ENCODE measurements at regions not wholly inside any gene's neighbourhood (a gene's known extent, or its start where the extent isn't known, plus 50 kb on each side); places are given as distances from the start of the nearest gene placed in this dataset.

DNA sequence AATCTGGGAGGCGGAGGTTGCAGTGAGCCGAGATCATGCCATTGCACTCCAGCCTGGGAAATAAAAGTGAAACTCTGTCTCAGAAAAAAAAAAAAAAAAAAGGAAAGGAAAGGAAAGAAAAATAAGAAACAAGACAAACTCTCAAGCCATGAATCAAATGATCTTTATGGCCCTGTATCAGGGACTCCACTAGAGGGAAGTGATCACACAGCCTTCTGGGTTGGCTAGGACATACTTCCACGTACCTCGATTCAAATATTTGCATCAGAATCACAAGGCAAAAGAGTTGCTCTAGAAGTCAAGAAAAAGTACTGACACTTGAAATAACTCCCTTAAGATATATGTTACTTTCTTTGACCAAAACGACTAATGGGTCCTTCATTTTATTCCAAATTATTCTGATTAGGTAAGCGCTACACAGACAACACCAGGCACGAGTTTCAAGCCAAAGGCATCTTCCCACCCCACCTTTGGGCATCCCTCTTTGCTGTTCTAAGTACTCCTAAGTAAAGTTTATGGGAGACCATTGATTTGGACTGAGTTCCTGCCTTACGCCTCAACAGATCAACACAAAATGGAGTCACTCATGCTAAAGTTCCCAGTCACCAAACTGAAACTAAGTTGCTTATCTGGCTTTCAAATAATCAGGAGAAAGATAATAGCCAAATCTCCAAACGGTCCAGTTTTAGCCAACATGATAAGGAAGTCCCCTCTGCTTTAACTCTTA lies 77.5 kb upstream of the NT5E start:
- no peak for ATAC-seq
- in situ Hi-C loops (cut with HindIII; ENCODE audit: low pct_unique_long_range_greater_than_20kb, low sequenced_read_pairs) (no loop called here), intact Hi-C loops (cut with micrococcal nuclease; ENCODE audit: unreplicated experiment) (no loop called here)
- ChIA-PET POLR2A (no interaction called here), CTCF (no interaction called here)
- Histone ChIP-seq H3K4me3 (ENCODE audit: low read depth in 2 of 2, low read length in 2 of 2) (no peak overlapping the region), H3K27ac (ENCODE audit: low read length) (no peak overlapping the region), H3K9me3 (ENCODE audit: control insufficient read depth, insufficient read depth, low read depth, low read length) (no peaks in the 10 kb centered on the region), H3K36me3 (ENCODE audit: control insufficient read depth, insufficient read depth, low read length) (no peaks in the 10 kb centered on the region), H3K27me3 (ENCODE audit: control insufficient read depth, insufficient read depth, low read length) (no peaks in the 10 kb centered on the region), H3K4me1 (ENCODE audit: control insufficient read depth, insufficient read depth, low read length) (no peaks in the 10 kb centered on the region)
- TF ChIP-seq, protein P1, sequence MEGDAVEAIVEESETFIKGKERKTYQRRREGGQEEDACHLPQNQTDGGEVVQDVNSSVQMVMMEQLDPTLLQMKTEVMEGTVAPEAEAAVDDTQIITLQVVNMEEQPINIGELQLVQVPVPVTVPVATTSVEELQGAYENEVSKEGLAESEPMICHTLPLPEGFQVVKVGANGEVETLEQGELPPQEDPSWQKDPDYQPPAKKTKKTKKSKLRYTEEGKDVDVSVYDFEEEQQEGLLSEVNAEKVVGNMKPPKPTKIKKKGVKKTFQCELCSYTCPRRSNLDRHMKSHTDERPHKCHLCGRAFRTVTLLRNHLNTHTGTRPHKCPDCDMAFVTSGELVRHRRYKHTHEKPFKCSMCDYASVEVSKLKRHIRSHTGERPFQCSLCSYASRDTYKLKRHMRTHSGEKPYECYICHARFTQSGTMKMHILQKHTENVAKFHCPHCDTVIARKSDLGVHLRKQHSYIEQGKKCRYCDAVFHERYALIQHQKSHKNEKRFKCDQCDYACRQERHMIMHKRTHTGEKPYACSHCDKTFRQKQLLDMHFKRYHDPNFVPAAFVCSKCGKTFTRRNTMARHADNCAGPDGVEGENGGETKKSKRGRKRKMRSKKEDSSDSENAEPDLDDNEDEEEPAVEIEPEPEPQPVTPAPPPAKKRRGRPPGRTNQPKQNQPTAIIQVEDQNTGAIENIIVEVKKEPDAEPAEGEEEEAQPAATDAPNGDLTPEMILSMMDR (IDR thresholded peaks at IDR 0.05), result peak; percentile 25; the same call in 1 of the 2 replicates
- no peak for TF ChIP-seq TCF7L2 (IDR thresholded peaks at IDR 0.05; ENCODE audit: low read depth, low read length)
- BruUV-seq (replicated peaks), result no TSS peak
- no peak for DNase-seq (ENCODE audit: low read depth, low spot score)

DNA sequence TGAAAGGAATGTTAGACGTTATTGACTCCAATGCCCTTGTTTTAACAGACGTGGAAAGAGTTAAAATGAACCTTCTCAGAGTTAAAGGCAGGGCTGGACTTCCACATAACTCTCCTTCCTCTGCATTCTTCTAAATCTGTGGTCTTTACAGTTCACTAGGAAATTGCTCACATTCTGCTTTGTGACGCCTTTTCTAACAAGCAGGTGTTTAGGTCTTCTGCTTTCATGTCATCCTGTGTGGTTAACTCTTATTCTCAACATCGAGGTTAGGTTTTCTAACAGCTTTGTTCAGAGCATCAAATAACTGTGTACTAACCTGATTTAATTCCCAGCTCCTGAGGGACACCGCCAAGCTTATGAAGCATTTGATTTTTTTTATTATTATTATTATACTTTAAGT lies 81.3 kb upstream of the NT5E start:
- CTCF ChIA-PET, result no interaction called here
- in situ Hi-C loops (cut with HindIII; ENCODE audit: low pct_unique_long_range_greater_than_20kb, low sequenced_read_pairs) (no loop called here), intact Hi-C loops (cut with micrococcal nuclease; ENCODE audit: unreplicated experiment) (no loop called here)
- no peak for DNase-seq (ENCODE audit: low read depth, low spot score)
- Histone ChIP-seq H3K36me3 (ENCODE audit: control insufficient read depth, insufficient read depth, low read length) (no peaks in the 10 kb centered on the region), H3K27me3 (ENCODE audit: control insufficient read depth, insufficient read depth, low read length) (no peaks in the 10 kb centered on the region), H3K27ac (ENCODE audit: low read length) (no peak overlapping the region), H3K4me3 (ENCODE audit: low read depth in 2 of 2, low read length in 2 of 2) (no peak overlapping the region), H3K4me1 (ENCODE audit: control insufficient read depth, insufficient read depth, low read length) (no peaks in the 10 kb centered on the region), H3K9me3 (ENCODE audit: control insufficient read depth, insufficient read depth, low read depth, low read length) (no peaks in the 10 kb centered on the region)
- ATAC-seq, result no peak
- TF ChIP-seq POLR2AphosphoS5 (IDR thresholded peaks at IDR 0.05; ENCODE audit: low read depth, low read length) (no peak), TCF7L2 (IDR thresholded peaks at IDR 0.05; ENCODE audit: low read depth, low read length) (no peak), SIN3A (IDR thresholded peaks at IDR 0.05; ENCODE audit: borderline replicate concordance, insufficient read depth, low read depth, low read length) (no peak)
- TF ChIP-seq, protein P1 (IDR thresholded peaks at IDR 0.05), result no peak
- TF ChIP-seq, protein P2, sequence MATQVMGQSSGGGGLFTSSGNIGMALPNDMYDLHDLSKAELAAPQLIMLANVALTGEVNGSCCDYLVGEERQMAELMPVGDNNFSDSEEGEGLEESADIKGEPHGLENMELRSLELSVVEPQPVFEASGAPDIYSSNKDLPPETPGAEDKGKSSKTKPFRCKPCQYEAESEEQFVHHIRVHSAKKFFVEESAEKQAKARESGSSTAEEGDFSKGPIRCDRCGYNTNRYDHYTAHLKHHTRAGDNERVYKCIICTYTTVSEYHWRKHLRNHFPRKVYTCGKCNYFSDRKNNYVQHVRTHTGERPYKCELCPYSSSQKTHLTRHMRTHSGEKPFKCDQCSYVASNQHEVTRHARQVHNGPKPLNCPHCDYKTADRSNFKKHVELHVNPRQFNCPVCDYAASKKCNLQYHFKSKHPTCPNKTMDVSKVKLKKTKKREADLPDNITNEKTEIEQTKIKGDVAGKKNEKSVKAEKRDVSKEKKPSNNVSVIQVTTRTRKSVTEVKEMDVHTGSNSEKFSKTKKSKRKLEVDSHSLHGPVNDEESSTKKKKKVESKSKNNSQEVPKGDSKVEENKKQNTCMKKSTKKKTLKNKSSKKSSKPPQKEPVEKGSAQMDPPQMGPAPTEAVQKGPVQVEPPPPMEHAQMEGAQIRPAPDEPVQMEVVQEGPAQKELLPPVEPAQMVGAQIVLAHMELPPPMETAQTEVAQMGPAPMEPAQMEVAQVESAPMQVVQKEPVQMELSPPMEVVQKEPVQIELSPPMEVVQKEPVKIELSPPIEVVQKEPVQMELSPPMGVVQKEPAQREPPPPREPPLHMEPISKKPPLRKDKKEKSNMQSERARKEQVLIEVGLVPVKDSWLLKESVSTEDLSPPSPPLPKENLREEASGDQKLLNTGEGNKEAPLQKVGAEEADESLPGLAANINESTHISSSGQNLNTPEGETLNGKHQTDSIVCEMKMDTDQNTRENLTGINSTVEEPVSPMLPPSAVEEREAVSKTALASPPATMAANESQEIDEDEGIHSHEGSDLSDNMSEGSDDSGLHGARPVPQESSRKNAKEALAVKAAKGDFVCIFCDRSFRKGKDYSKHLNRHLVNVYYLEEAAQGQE (IDR thresholded peaks at IDR 0.05; ENCODE audit: insufficient read depth in 1 of 2, low read depth in 2 of 2, low read length in 1 of 2), result no peak
- no TSS peak for BruUV-seq (replicated peaks)
- POLR2A ChIA-PET, result no interaction called here
